ENCODE measurements at regions not wholly inside any gene's neighbourhood (a gene's known extent, or its start where the extent isn't known, plus 50 kb on each side); places are given as distances from the start of the nearest gene placed in this dataset.

GRCh38 chr13:90443268-90443667, 904.2 kb upstream of the MIR17HG start:
- TF ChIP-seq EZH2phosphoT487 (IDR thresholded peaks at IDR 0.05; ENCODE audit: borderline replicate concordance, low read length) (no peak), CTCF (conservative IDR thresholded peaks at IDR 0.05; ENCODE audit: low read depth, low read length) (no peak)
